ENCODE measurements at regions not wholly inside any gene's neighbourhood (a gene's known extent, or its start where the extent isn't known, plus 50 kb on each side); places are given as distances from the start of the nearest gene placed in this dataset.

GRCh38 chr21:27567381-27567780 is 600.5 kb upstream of the ADAMTS5 start:
- TF ChIP-seq CTCF (IDR thresholded peaks at IDR 0.05; ENCODE audit: insufficient read depth, low read depth, low read length), result no peak
- no peak for TF ChIP-seq EZH2 (IDR thresholded peaks at IDR 0.05; ENCODE audit: insufficient read depth, low read length)
